ENCODE measurements at regions not wholly inside any gene's neighbourhood (a gene's known extent, or its start where the extent isn't known, plus 50 kb on each side); places are given as distances from the start of the nearest gene placed in this dataset.

GRCh38 chr13:57408312-57408711, 223.2 kb upstream of the PCDH17 start:
- Histone ChIP-seq H3K79me2 (ENCODE audit: control insufficient read depth, insufficient read depth, low read length) (no peaks in the 10 kb centered on the region), H3K4me3 (no peak overlapping the region), H3K36me3 (ENCODE audit: control insufficient read depth in 2 of 2, insufficient read depth in 2 of 2, low read length in 1 of 2) (no peaks in the 10 kb centered on the region), H3K4me2 (ENCODE audit: control insufficient read depth, insufficient read depth) (no peak overlapping the region), H3K9ac (ENCODE audit: control insufficient read depth, insufficient read depth, low read length) (no peak overlapping the region), H3K27ac (ENCODE audit: control insufficient read depth, insufficient read depth) (no peak overlapping the region), H3K9me3 (replicated peaks; ENCODE audit: control insufficient read depth, insufficient read depth, low read length) (no peaks in the 10 kb centered on the region; the same call in 2 of the 3 replicates), H4K20me1 (ENCODE audit: control insufficient read depth, insufficient read depth) (no peaks in the 10 kb centered on the region), H2AFZ (ENCODE audit: control insufficient read depth, low read depth, low read length) (no peak overlapping the region), H3K27me3 (replicated peaks in 1 of 2; ENCODE audit: control insufficient read depth in 2 of 2, insufficient read depth in 2 of 2, low read length in 1 of 2) (no peaks in the 10 kb centered on the region), H3K4me1 (ENCODE audit: control insufficient read depth, insufficient read depth, low read length) (no peaks in the 10 kb centered on the region)
- ChIA-PET RAD21 (ENCODE audit: unreplicated experiment) (no interaction called here), POLR2A (no interaction called here), SMC1A (ENCODE audit: uncharacterized antibody, unreplicated experiment) (interaction anchor here (0.7 kb wide), 1 partner anchor 1502 kb away, joined by 3 read pairs; no protein-coding TSS in a partner anchor), CTCF (no interaction called here)
- WGBS (ENCODE audit: insufficient coverage, insufficient replicate concordance, low lambda C conversion rate, missing lambda C conversion rate) = 16% methylated on average over 2 of the region's 2 CpGs
- TF ChIP-seq BCLAF1 (IDR thresholded peaks at IDR 0.05) (no peak), ZSCAN29 (IDR thresholded peaks at IDR 0.05) (no peak), STAT1 (conservative IDR thresholded peaks at IDR 0.05) (no peak), SIN3A (IDR thresholded peaks at IDR 0.05; ENCODE audit: low read depth, low read length) (no peak), SREBF2 (IDR thresholded peaks at IDR 0.05; ENCODE audit: low read length) (no peak), SREBF1 (IDR thresholded peaks at IDR 0.05; ENCODE audit: low read length) (no peak), CBFB (IDR thresholded peaks at IDR 0.05; ENCODE audit: low read depth) (no peak), KAT2A (conservative IDR thresholded peaks at IDR 0.05; ENCODE audit: control insufficient read depth, low read depth, low read length) (no peak)
- FAIRE-seq = no peak
- in situ Hi-C loops (cut with MboI) = no loop called here
- BruUV-seq (replicated peaks) = no TSS peak
- no peak for DNase-seq (ENCODE audit: low read depth, low spot score)
- ATAC-seq = no peak
- intact Hi-C loops (cut with micrococcal nuclease; ENCODE audit: unreplicated experiment) = no loop called here

Data from GM12878 (cell line).